WI38 (cell line): ENCODE measurements at regions not wholly inside any gene's neighbourhood (a gene's known extent, or its start where the extent isn't known, plus 50 kb on each side); places are given as distances from the start of the nearest gene placed in this dataset.
A peak's percentile ranks its signal among the peaks of the same experiment; 100 is the strongest.

ENCODE experiments used
- H3K4me3 ChIP-seq: 2 replicates; pipeline ENCODE4 v1.5.1; 2011; ENCODE audit warnings: low read depth, mild to moderate bottlenecking, control low read depth, low read length
- CTCF ChIP-seq: IDR thresholded peaks from 2 replicates; pipeline ENCODE4 v1.5.1; 2012; ENCODE audit warnings: low read depth, mild to moderate bottlenecking, control low read depth, low read length

- TF ChIP-seq CTCF: no peak
These were observed 179.4 kb upstream of the AGAP1 start for GRCh38 chr2:235314371-235314930.

GRCh38 chr2:235319095-235319494 is 174.7 kb upstream of the AGAP1 start:
- no peak overlapping the region for H3K4me3 ChIP-seq
- TF ChIP-seq CTCF: no peak

More at GRCh38 chr2:235314371-235314930, 179.4 kb upstream of the AGAP1 start:
- no peak overlapping the region for H3K4me3 ChIP-seq

GRCh38 chr2:235320326-235320725 is 173.5 kb upstream of the AGAP1 start:
- no peak overlapping the region for H3K4me3 ChIP-seq
- TF ChIP-seq CTCF: no peak

- H3K4me3 ChIP-seq: no peak overlapping the region
- TF ChIP-seq CTCF: no peak
These were observed 169.5 kb upstream of the AGAP1 start for GRCh38 chr2:235324324-235324723.

- no peak for TF ChIP-seq CTCF
These were observed 168.7 kb upstream of the AGAP1 start for GRCh38 chr2:235325151-235325550.

GRCh38 chr2:235328991-235329390 is 164.9 kb upstream of the AGAP1 start:
- H3K4me3 ChIP-seq: no peak overlapping the region
- no peak for TF ChIP-seq CTCF

More at GRCh38 chr2:235325151-235325550, 168.7 kb upstream of the AGAP1 start:
- H3K4me3 ChIP-seq: no peak overlapping the region

GRCh38 chr2:235330775-235331451 is 162.9 kb upstream of the AGAP1 start:
- TF ChIP-seq CTCF: no peak

More at GRCh38 chr2:235330775-235331451, 162.9 kb upstream of the AGAP1 start:
- 0 out of 2 replicates have a peak overlapping the region, but pooled peaks have one; percentile 14 for H3K4me3 ChIP-seq
